ENCODE measurements at regions not wholly inside any gene's neighbourhood (a gene's known extent, or its start where the extent isn't known, plus 50 kb on each side); places are given as distances from the start of the nearest gene placed in this dataset.

- no peak for DNase-seq
These were observed 95.4 kb upstream of the AGBL1 start for GRCh38 chr15:85984241-85984640.

GRCh38 chr15:85986116-85986515 lies 93.6 kb upstream of the AGBL1 start:
- no peak for DNase-seq

GRCh38 chr15:85986741-85987140 lies 92.9 kb upstream of the AGBL1 start:
- DNase-seq = no peak

- DNase-seq = no peak
These were observed 90.9 kb upstream of the AGBL1 start for GRCh38 chr15:85988741-85989140.

- no peak for DNase-seq
These were observed 87.4 kb upstream of the AGBL1 start for GRCh38 chr15:85992224-85992623.

GRCh38 chr15:85993116-85993515 lies 86.6 kb upstream of the AGBL1 start:
- no peak for DNase-seq

GRCh38 chr15:85997618-85998017 lies 82.1 kb upstream of the AGBL1 start:
- no peak for DNase-seq

GRCh38 chr15:85999658-86000057 lies 80.0 kb upstream of the AGBL1 start:
- no peak for DNase-seq

GRCh38 chr15:86001200-86001599 lies 78.5 kb upstream of the AGBL1 start:
- no peak for DNase-seq

- no peak for DNase-seq
These were observed 77.2 kb upstream of the AGBL1 start for GRCh38 chr15:86002444-86002843.

- DNase-seq = no peak
These were observed 75.6 kb upstream of the AGBL1 start for GRCh38 chr15:86004061-86004460.

GRCh38 chr15:86006546-86006945 lies 73.1 kb upstream of the AGBL1 start:
- DNase-seq = no peak

- no peak for DNase-seq
These were observed 69.9 kb upstream of the AGBL1 start for GRCh38 chr15:86009727-86010126.

GRCh38 chr15:86010398-86010797 lies 69.3 kb upstream of the AGBL1 start:
- DNase-seq = no peak

GRCh38 chr15:86010891-86011290 lies 68.8 kb upstream of the AGBL1 start:
- DNase-seq = no peak

- DNase-seq = no peak
These were observed 65.7 kb upstream of the AGBL1 start for GRCh38 chr15:86014016-86014415.

GRCh38 chr15:86016750-86017149 lies 62.9 kb upstream of the AGBL1 start:
- no peak for DNase-seq

- DNase-seq = no peak
These were observed 61.0 kb upstream of the AGBL1 start for GRCh38 chr15:86018679-86019078.

- DNase-seq = no peak
These were observed 58.1 kb upstream of the AGBL1 start for GRCh38 chr15:86021281-86022264.

GRCh38 chr15:86028961-86029360 lies 50.7 kb upstream of the AGBL1 start:
- DNase-seq = no peak

Measured in CD4-positive, alpha-beta T cell treated with Interferon gamma for 1 hour (primary cell).